ENCODE measurements at regions not wholly inside any gene's neighbourhood (a gene's known extent, or its start where the extent isn't known, plus 50 kb on each side); places are given as distances from the start of the nearest gene placed in this dataset.

DNA sequence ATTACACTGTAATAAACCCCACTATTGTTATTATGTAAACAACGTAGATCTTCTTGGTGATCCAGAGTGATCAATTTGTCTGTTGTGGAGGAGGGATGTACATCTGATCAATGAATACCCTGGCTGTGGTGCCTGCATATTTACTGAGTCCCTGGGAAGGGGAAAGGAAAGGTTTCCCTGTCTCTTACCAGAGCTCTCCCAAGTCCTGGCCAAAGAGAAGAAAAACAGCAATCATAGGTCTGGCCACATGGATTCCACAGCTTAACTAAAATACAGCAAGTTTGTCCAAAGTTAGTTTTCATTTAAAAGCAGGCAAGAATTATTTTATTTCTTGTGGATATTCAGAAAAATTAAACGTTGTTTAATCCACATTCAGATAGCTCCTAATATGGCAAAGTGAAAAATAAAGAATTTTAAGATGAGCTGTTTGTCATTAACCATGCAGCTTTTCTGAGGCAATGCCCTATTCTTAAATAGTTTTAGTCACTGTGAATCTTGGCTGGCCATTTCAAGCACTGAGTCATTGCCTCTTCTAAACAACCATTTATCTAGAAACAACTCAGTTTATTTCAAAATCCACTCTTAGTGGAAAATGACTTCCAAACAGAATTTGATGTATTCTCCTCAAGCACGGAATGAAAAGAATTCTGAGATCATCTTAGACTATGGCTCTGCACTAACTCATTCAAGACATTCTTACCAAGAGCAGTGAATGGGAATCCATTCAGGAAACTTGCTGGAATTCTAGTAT lies 1004.4 kb upstream of the CDH2 start:
- DNase-seq, result no peak

DNA sequence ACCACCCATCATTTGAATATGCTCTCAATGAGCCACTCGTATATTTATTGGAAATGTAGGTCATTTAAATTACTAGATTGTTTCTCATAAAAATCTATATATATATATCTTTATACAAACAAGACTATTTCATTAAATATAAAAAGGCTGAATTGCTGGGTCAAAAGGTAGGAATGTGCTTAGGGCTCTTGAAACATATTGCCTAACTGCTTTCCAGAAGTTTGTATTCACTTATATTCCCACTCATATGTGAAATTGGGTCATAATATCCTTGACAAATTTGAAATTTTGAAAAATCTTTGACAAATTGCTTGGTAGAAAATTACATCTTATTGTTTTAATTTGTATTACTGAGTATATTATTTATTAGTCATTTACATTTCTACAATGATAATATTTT lies 999.8 kb upstream of the CDH2 start:
- no peak for DNase-seq

- DNase-seq, result no peak
Measured at GRCh38 chr18:29174891-29175290, 998.0 kb upstream of the CDH2 start.

- DNase-seq, result no peak
Measured at GRCh38 chr18:29172756-29173067, 995.8 kb upstream of the CDH2 start.

GRCh38 chr18:29171892-29172755 lies 995.2 kb upstream of the CDH2 start:
- no peak for DNase-seq

DNA sequence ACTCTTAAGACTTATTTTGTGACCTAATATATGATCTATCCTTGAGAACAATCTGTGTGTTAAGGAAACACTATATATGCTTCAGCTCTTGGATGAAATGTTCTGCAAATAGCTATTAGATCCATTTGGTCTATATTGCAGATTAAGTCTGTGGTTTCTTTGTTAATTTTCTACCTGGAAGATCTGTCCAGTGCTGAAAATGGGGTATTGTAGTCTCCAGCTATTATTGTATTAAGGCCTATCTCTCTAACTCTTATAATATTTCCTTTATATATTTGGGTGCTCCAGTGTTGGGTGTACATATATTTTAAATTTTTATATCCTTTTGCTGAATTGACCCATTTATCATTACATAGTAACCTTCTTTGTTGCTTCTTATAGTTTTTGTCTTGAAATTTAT lies 992.7 kb upstream of the CDH2 start:
- no peak for DNase-seq

DNA sequence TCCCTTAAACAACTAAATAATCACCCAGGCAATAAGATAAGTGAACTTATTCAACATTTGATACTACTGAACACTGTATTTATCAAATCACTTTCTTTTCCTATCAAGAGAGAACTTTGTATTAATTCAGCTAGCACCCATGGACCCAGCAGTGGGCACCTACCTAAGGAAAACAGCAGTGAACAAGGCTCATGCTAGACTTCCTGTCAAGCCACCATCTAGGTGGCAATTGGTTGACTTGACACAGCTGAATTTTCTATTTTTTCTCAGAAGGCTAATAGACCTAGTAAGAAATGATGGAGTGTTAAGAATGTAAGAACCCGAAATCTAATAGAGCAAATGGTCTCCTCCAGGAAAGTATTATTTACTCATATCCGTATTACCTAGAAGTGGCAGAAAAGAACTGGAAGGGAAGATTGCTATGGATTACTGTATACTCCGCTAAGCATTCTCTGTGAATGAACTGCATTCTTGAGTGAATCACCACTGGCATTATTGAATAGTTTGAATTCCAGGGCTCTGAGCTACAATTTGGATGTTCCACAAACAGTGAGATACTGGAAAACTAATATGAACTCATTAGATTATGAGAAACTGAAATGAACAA lies 988.2 kb upstream of the CDH2 start:
- no peak for DNase-seq

DNA sequence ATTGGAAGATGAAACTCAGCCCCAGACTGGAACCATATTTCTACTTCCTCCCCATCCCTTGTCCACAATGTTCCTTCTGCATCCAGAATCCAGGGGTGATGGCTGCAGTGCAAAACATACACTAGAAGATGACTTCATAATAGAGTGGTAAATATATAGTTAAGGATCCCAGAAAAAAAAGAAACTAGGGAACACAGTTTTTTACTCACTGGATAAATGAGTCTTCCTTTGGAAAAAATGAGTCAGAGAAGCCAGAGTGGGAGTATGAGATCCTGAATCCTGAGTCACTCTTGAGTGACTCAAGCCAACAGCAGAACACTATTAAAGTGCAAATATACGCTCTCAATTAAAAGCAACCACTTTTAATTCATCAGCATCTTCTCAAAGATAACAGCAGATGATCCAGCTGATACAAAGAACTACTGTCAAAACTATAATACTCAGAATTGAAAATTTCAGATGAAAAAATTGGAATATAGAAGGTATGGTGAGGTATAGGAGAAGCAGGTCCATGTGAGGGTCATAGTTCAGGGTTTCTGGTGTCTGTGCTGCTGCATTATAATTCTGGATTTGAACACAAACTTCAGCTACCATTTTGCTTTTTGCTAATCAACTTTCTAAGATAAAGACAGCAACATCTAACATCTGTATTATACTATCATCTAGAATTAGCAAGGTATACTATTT lies 987.2 kb upstream of the CDH2 start:
- no peak for DNase-seq

- DNase-seq, result no peak
Measured at GRCh38 chr18:29163596-29163995, 986.7 kb upstream of the CDH2 start.

GRCh38 chr18:29161429-29161828 lies 984.5 kb upstream of the CDH2 start:
- no peak for DNase-seq

DNA sequence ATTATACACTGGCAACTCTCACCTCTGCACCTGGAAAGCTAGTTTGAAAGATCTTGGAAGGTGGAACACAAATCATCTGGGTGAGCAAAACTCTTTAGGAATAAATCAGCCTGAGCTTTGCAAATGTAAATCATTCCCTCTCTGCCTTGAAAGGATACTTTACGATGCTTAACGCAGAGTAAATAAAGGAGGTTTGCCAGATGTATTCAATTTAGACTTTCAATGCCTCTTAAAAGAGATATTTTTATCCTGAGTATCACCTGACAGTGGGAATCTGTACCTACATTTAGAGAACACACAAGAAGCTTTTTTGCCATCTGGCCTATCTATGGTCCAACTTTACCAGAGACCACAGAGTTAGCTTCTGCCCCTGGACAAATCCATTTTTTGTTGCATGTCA lies 983.2 kb upstream of the CDH2 start:
- no peak for DNase-seq

GRCh38 chr18:29157905-29158304 lies 981.0 kb upstream of the CDH2 start:
- no peak for DNase-seq

DNA sequence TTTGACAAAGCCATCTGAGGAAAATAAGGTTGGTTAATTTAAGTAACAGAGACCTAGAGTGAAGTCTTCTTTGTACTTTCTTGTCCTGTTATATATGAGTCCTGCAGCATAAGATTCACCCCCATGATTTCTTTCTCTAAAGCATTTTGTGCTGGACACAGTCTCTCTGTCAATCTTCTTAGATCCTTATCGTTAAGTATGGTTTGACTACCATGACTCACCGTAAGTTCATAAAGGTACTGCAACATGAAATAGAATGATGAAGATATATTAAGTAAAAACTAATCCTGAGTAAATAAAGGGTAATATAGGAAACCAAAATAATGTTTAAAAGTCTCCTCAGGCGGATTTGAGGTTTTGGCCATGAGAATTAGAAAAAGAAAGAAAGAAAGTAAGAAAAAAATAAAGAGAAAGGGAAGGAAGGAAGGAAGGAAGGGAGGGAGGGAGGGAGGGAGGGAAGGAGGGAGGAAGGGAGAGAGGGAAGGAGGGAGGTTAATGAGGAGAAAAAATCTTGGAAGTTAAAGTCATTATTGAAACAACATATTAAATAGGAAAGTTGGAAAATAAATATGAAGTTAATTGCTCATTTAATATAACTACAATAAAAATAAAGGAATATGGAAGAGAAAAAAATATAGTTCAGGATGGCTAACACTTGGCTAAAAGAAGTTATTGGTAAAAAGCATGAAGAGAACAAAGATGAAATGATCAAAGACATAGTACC lies 980.3 kb upstream of the CDH2 start:
- DNase-seq, result no peak

DNA sequence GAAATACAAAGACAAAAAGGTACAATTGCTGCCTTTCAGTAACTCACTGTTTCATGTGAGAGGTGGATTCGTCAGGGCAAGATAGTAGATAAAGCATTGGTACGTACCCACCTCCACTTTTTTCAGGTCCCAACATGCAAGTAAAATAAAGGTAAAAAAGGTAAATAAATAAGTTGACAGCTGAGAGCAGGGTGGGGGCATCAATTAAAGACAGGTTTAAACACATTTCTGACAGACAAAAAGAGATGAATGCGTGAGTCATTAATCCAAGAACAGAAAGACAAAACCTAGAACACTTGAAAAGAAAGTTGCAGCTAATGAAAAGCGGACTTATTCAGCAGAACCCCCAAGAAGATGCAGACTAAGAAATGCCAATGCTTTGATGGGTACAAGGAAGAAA lies 979.6 kb upstream of the CDH2 start:
- DNase-seq, result no peak

DNA sequence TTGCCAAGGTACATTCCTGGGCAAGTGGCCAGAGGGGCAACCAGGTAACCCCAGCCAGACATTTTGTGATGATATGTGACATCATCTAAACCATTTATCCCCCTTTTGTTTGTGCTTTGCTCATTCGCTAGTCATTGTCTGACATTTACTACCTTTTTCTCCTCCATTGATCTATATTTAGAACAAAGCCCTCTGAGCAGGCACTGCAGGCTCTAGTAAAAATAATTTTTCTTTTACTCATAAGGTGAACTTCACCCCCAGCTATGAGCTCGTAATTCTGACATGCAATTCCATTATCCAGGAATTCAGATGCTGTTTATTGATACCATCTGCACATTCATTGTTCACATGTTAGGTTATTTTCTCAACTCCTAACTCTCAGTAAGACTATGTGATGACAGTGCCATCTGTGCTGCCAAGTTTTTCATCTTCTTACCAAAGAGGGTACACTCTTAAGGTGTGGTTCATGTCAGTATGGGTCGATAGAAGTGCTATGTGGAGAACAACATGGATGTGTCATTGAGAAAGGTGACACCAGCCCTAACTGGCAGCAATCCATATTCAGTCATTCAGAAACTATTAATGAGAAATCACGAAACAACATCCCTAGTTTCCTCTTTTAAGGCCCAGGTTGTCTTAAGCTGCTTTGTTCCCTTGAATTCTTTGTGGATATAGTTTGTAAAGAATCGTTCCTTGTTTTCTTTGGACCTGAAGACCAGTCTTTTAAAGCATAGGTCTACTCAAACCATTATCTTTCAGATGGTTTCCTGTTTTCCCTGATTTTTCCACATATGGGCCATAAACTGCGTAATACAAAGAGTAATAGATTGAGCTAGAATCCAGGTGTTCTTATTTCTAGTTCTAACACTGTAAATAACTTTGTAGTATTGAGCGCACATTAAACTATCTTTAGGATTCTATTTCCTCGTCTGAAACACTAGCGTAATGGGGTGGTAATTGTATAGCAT lies 978.1 kb upstream of the CDH2 start:
- DNase-seq, result no peak

DNA sequence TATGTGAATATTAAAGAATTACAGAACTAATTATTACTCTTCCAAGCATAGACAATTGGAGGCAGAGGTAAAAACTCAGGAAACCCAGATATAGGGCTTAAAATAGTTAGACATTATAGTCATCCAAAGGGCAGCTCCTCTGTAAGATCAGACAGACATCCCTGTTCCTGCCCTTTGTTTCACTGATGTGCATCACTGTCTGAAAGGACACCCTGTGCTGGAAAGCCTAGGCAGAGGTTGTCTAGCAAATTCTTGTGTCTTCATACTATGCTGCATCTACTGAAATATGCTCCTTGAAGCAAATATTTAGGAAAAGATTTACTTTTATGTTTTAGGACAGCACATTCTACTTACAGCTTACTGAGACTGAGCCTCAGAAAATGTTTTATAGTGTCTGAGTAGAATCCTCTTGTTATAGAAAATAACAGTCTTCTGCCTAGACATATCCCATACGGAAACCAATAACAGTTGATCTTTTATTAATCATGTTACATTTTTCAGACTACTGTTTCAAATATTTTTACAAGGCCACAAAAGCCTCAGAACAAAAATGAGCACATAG lies 977.3 kb upstream of the CDH2 start:
- DNase-seq, result no peak

DNA sequence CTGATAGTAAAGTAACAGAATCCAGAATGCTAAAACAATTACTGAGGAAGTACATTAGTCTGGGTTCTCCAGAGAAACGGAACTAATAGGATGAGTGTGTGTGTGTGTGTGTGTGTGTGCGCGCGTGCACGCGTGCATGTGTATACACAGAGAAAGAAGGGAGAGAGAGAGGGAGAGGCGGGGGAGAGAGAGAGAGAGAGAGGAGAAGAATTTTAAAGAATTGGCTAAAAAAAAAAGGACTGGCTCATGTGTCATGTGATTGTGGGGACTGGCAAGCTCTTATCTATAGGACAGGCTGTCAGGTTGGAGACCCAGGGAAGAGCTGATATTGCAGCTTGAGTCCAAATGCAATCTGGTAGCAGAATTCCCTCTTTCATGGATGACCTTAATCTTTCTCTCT lies 976.2 kb upstream of the CDH2 start:
- no peak for DNase-seq

- no peak for DNase-seq
Measured at GRCh38 chr18:29147944-29148343, 971.0 kb upstream of the CDH2 start.

- DNase-seq, result no peak
Measured at GRCh38 chr18:29146068-29146467, 969.1 kb upstream of the CDH2 start.

DNA sequence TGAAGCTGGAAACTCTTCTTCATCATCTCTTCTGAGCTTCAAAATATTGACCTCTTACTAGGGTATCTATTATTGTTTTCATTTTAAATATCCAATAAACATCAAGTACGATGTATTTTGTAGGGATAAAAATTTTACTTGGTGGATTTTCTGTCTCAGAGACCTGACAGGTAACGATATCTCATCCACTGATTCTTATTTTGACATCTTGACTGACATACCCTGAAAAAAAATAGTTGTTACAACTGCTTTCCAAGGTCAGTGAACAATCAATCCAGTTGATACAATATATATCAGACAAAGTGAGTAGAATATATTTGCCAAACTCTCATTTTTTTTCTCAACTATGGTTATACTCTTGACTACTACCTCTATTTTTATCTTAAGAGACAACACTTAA lies 963.7 kb upstream of the CDH2 start:
- no peak for DNase-seq

DNA sequence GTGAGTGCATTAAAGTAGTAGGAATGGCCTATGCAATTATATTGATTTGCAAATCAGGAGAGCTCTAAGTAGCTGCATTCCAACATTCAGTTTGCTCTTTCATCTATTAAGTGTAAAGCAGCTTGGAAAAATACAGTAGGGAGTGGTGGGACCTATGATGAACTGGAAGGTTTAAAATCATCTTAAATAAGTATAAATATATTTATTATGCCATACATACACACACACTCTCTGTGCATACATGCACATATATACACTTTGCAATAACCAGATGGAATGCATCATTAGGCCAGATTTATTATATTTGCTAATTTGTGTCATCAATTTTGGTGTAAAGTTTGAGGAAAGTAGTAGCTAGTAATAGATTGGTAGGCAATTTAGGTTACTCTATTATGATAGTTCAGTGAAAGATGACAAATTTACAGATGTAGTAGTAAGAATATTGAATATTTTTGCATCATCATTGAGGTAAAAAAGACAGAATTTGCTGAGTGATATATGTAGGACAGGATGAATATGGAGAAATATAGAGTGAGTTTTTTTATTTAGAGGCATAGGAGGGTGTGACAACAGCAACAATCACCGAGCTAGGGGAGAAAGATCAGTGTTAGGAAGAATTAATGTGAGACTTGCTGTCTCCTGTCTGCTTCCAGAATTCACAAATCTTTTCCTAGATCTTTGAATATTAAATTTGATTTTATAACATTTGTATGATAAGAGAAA lies 961.0 kb upstream of the CDH2 start:
- no peak for DNase-seq

Measured in GOT3 (cell line).